HG02678 (cell line): ENCODE measurements at regions not wholly inside any gene's neighbourhood (a gene's known extent, or its start where the extent isn't known, plus 50 kb on each side); places are given as distances from the start of the nearest gene placed in this dataset.

Experiments
- ATAC-seq: cut with Tn5 transposase; IDR thresholded peaks from one replicate; pipeline ENCODE4 v1.9.1; 2021; ENCODE audit warnings: mild to moderate bottlenecking, moderate library complexity; ENCODE audit not compliant: unreplicated experiment

DNA sequence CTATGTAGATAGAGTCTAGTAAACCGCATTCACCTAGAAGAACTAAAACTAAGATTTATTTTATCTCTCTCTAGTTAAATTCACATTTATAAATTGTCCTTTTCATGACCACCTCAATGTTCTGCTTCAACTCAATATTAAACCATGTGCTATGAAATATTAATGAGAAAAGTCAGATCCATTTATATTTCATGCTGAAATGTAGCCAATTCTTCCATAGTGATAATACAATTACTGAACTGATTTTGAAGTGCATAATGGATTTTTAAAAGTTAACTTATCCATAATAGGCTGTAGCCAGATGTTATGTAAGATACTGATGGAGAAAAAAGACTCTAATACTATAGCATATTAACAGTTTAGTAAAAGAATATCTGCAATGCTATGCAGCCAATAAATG lies 479.7 kb upstream of the PCDH15 start:
- ATAC-seq = no peak

DNA sequence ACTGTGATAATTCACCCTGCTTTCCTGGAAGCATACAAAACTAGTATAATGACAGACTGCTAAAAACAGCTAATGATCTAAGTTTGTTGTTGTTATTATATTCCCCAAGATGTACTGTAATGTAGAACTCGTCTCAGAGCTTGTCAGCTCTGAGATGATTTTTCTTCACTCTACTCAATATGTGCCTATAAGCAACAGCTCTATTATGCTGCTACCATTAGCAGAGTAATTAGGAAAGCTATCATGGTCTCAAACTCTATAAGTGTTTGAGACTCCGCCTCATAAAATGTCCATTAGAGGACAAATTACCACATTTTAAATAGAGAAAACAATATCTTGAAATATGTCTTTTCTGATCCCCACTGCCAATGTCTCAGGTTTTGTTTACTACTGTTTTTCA lies 476.5 kb upstream of the PCDH15 start:
- no peak for ATAC-seq

DNA sequence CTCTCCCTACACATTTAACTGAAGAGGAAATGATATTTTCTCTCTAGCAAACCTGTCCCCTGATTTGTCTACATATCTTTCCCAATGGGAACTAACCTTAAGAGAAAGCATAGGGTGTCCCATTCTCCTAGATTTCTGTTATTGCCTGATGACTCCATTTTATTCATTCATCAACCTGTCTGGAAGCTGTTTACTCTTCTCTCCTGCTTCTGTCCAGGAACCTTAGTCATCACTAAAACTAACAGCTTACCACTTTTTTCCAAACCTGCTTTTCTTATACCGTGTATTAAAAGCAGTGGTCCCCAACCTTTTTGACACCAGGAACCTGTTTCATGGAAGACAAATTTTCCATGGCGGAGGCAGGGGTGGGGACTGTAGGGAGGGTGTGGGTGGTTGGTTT lies 473.3 kb upstream of the PCDH15 start:
- ATAC-seq = no peak

DNA sequence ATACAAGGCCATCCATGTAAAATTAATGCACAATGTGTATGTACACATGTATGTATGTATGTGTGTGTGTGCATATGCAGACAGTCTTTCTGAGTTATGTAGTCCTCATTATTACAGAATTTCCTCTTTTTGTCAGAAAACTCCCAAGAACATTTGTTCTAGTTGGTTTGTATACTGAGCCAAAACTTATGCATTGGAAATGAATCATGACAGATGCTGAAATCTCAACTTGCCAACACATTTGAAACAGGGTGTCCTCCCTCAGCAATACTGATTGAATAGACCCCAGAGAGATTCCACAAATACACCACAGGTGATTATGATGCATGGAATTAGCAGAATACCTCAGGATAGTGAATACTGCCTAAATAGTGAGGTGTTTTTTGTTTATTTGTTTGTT lies 472.9 kb upstream of the PCDH15 start:
- ATAC-seq = no peak

DNA sequence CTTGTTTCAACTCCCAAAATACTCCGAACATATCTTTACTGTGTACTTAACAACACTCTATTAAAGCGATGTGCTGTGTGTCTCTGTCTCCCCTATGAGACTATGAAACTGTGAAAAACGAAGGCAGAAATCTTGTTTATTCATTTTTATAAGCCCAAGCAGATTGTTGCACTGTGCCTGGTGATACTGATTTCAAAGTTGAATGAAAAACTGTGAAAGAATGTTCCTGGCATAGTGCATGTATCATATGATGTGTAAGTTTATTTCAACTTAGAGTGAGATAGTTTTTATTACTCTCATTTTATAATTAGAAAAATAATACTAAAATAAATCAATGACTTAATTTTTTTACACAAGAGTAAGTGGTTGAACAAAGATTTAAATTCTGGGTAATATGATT lies 471.9 kb upstream of the PCDH15 start:
- ATAC-seq = no peak

DNA sequence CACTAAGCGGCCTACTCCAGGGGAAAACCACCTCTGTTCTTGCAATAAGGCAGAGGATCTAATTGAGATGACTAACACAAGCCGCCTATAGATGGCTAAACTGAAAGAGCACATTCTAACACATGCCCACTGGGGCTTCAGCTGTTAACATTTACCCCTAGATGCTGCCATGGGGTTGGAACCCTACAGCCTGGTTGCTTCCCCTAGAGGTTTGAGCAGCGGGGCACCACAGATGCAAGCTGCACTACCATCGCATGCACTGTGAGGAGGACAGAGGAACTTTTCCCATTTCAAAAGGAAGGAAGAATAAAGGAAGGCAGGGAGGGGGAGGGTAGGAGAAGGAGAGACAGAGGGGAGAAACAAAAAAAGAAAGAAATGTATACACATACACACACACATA lies 465.8 kb upstream of the PCDH15 start:
- no peak for ATAC-seq

DNA sequence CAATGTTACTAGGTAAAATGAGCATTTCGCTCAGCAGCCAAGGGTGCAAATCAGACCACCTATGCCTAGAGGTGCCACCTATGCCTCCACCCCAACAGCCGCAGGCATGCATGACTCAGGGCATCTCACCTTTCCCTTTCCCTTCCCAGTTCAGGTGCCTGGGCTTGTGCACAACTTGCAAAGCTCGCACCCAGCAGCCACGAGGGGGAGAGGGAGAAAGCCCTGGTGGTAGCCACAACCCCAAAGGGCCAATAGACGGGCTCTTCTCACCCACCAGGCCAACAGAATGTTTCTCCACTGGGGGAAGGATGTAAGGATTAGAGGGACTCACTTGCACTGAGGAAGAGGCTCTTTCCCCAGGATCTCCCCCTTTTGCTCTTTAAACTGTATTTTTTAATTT lies 462.3 kb upstream of the PCDH15 start:
- no peak for ATAC-seq

DNA sequence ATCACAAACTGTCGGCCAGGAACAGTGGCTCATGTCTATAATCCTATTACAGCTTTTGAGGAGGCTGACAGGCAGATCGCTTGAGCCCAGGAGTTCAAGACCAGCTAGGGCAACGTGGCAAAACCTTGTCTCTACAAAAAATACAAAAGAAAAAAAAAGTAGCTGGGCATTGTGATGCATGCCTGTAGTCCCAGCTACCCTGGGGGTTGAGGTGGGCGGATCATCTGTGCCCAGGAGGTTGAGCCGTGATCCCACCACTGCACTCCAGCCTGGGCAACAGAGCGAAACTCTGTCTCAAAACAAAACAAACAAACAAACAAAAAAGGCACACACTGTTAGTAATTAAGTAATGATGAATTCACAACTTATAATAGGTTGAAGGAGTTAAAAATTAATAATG lies 441.5 kb upstream of the PCDH15 start:
- ATAC-seq = no peak

DNA sequence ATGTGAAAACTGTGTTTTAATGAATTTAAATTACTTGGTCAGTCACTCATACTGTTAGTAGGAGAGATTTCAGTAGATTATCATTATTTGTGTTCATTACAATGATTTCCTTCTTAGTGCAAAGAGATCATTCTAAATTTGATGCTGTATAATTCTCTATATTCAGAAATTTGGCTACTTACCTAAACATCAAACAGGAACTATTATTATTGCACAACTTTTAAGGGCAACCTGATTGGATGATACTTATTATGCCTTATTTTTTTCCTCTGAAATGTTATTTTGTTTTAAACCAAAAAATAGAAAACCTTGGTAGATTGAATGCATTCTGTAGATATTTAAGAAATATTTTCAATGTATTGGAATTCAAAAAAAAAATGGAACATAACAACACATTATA lies 436.4 kb upstream of the PCDH15 start:
- no peak for ATAC-seq

DNA sequence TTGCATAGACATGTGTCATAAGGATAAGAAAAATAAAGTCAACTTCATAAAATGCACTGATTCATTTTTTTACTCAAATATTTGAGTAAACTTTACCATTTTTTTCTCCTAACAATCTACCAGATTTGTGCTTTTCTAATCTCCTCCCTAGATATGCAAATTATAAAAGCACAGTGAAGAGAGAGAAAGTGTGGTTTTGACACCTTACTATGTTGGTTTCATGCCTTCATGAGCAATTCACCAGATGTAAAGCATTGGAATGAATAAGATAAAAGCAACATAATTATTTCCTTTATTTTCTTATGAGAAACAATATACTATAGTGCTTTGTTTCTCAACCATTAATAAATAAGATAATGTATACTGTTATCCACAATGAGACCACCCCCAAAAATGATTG lies 432.5 kb upstream of the PCDH15 start:
- ATAC-seq = peak; percentile 90

DNA sequence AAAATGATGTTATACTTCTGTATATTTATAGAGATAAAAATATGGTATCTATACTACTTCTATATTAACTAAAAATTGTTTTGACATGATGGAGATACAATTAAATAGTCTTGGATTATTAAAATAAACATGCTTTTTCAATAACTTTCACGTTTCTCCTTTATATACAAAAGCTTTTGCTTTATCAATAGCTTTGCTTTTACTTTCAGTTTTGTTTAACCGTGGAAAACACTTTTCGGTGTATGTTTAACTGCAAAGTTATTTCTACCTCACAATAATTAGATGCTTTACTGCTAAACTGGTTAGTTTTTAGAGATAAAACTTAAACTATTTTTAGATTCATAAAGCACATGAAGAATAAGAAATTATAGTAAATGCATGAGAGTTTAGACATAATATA lies 432.1 kb upstream of the PCDH15 start:
- peak; percentile 43 for ATAC-seq

DNA sequence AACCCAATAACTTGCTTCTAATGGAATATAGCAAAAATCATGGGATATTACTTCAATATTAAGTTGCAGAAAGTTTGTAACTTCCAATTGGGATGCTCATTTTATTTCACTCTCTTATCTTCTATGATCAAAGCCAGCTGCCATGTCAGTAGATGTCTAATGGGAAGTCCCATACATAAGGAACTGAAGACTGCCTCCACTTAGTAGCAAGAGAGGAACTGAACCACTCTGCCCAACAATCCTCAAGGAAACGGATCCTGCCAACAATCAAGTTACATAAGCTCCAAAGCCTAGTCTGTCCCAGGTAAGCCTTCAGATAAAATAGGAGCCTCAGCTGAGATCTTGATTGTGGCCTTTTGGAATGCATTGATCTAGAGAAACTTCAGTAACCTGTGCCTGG lies 431.5 kb upstream of the PCDH15 start:
- ATAC-seq = no peak

DNA sequence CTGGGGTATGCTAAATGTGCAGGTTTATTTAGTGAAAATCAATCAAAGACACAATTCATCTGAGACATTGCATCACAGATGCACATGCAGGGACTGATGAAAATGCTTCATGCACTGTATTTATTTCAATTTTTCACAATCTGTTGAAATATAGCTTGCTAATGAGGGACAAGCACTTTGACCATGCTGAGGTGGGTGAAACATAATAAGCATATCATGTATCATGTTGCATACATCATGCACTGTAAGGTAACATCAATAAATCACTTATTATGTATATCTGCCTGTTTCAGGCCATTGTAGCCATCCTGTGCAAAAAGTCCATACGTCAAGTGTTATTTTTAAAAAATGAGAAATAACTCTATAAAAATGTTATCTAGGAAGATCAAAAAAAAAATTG lies 426.9 kb upstream of the PCDH15 start:
- ATAC-seq = no peak

DNA sequence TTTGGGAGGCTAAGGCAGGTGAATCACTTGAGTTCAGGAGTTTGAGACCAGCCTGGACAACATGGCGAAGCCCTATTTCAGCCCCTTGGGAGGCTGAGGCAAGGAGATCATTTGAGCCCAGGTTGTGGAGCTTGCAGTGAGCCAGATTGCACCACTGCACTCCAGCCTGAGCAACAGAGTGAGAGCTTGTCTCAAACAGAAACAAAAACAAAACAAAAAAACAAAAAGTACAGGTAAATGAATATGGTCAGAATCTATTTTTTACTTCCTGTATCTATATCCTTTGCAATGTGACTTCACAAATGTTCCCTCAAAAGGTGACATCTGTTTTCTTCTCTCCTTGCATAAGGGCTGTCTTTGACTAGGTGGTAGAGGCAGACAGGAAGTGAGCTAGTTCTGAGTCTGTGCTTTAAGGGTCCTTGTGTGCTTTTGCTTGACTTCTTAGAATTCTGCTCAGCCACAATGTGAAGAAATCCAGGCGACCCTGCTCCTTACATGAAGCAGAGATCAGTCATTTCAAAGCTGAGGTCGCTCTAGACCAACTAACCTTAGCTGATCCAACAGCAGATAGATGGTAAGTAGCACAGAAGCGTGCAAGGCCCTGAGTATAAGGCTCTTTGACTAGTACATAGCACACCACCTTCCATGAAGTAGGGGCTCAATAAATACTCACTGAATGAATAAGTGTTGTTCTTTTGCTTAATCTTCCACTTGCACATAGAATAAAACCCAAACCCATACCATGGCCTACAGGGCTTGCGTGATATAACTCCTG lies 423.2 kb upstream of the PCDH15 start:
- ATAC-seq = no peak

DNA sequence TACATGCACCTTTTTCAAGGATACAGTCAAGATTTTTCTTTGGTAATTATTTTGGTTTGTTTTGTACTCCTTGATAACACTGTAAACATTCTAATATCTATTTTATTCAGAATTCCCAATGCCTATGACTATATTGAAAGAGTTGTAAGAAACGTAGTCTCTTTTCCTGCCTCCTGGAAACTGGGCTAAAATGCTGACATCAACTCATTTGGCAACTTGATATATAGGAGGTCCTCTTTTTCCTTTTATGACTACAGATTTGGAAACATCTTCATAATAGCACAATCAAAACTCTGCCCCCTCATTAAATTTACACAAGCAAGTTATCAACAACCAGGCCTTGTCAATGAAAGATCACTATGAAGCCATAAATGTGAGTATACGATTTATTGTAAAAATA lies 422.3 kb upstream of the PCDH15 start:
- ATAC-seq = no peak

DNA sequence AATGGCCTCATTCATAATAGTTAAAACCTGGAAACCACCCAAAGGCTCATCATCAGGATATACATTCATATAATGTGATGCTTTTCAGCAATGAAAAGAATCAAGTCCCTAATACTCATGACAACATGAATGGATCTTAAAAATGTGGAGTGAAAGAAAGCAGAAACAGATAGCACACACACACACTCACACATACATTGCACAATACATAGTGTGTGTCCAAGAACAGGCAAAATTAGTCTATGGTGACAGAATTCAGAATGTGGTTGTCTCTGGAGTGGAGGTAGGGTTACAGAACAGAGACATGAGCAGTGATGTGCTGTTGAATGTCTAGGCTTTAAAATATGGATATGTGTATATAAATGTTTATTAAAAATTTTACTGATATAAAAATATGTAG lies 419.9 kb upstream of the PCDH15 start:
- no peak for ATAC-seq

DNA sequence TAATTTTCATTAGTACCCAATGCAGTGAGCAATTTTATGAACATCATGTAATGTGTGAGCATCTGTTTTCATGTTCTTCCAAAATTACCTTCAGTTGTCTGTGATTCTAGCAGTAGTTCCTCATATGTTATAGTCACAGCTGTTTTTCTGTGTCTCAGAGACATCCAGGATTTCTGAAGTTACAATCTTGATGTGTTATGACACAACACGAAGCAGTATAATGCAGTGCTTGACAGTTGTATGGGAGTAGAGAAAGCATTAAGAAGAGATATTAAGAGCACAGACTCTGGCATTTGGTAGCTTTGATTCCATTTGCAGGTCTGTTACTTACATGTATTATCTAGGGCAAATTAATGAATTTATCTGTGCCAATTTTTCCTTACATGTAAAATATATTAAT lies 414.7 kb upstream of the PCDH15 start:
- ATAC-seq = no peak

DNA sequence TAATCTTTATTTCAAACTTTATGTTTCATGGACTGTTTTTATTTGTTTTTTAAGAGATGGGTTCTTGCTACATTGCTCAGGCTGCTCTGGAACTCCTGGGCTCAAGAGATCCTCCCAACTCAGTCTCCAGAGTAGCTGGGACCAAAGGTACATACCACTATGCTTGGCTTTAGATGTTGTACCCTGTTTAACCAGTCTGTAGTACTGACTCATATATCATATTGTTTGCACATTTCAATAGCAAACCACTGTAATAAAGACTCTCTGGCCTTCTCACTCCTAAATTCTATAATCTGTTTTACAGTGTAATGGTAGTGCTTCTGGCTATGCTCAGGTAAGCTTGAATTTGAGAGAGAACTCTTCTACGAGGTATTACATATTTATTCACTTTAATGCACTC lies 413.6 kb upstream of the PCDH15 start:
- ATAC-seq = no peak

DNA sequence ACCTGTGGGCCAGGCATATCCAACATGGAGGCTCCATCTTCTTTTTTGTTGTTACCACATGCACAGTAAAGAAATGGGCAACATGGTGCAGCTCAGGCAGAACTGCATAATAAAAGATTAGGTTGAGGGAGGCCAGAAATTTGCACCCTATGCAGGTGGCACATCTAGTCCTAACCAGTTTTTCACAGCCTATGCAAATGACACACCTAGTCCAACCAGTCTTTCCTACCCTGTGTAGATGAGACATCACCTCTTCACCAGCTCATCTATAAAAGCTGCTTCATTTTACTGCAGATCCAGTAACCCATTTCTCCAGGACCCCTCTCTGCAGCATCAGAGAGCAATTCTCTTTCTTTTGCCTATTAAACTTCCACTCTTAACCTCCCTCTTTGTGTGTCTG lies 411.0 kb upstream of the PCDH15 start:
- ATAC-seq = no peak

DNA sequence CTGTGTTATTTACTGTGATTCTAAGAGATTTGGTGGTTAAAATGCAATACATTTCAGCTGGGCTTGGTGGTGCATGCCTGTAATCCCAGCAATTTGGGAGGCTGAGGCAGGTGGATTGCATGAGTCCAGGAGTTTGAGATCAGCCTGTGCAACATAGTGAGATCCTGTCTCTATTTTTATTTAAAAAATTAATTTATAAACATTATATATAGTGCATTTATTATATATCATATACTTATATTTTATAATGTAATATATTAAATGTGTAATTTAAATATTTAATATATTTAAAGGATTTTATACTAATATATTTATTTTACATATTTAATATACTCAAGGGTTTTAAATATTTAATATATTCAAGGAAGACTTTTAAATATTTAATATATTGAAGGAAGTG lies 402.8 kb upstream of the PCDH15 start:
- no peak for ATAC-seq

DNA sequence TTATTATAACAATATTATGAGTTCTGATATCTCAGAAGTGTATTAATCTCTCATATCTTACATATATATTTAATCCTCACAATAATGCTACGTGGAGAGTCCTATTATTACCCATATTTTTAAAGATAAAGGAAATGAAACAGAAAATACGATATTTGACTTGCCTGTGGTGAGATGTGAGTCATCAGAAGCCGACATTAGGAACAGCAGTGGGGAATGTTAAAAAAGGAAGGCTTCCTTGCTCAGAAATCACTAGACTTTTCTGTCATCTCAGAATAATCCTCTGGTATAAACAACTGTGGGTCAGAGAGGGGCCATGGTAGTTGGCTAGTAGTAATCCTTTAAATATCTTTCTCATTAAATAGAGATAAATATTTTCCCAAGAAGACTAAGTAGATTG lies 402.3 kb upstream of the PCDH15 start:
- ATAC-seq = no peak

DNA sequence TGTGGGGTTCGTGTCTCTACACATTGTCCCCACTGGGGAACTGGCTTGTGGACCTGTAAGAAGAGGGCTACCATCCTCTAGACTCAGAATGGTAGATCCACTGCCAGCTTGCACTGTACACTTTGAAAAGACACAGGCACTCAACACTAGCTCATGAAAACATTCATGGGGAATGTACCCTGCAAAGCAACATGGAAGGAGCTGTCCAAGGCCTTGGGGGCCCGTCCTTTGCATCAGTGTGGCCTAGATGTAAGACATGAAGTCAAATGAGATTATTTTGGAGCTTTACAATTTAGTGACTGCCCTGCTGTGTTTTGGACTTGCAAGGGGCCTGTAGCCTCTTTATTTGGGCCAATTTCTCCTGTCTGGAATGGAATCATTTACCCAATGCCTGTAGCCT lies 399.0 kb upstream of the PCDH15 start:
- no peak for ATAC-seq

DNA sequence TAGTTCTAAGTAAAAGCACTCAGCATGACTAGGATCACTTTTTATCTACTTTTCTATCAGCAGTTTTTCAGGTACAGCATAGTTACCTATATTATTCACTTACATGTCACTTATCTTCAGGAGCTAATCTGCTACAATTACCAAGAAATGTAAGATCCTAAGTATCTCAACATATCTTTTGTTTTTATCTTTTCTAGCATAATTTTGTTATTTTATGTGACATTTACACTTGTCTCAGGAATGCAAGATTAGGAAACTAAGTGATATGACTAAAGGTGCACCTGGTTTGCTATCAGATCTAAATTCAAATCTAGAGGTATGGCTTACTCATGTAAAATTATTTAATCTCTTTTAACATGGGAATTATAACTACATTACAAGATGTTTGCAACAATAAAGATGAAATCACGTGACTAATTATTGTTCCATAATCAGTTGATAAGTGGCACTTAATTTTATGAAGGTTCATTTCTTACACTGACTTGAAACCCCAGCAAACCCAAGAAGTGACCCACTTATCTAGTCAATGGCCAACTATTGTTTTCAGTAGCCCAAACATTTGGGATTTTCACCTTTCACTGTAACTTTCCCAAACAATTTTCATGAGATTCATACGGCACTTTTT lies 390.3 kb upstream of the PCDH15 start:
- no peak for ATAC-seq
